Coronary artery (tissue), 2 donors: ENCODE measurements at regions not wholly inside any gene's neighbourhood (a gene's known extent, or its start where the extent isn't known, plus 50 kb on each side); places are given as distances from the start of the nearest gene placed in this dataset.

ENCODE experiments used
- DNase-seq: peaks from one replicate; pipeline ENCODE4 v3.0.0-alpha.2; 2017; ENCODE audit warnings: low spot score
- H3K27ac ChIP-seq, 2 donors: fragments of 200-600 bp; sonication (generic); one replicate each; pipeline ENCODE4 v1.5.1; 2016 to 2019
- H3K4me3 ChIP-seq: fragments of 200-600 bp; sonication (generic); 2 replicates; pipeline ENCODE4 v1.5.1; 2016; ENCODE audit warnings: mild to moderate bottlenecking, moderate library complexity
- CTCF ChIP-seq: fragments of 200-600 bp; sonication (generic); IDR thresholded peaks from one replicate; pipeline ENCODE4 v1.5.1; 2019; ENCODE audit warnings: antibody characterized with exemption

GRCh38 chr17:79369001-79369400 lies 241.8 kb downstream of the RBFOX3 start:
- TF ChIP-seq CTCF = no peak
- DNase-seq = no peak
- no peak overlapping the region for H3K27ac ChIP-seq
- H3K4me3 ChIP-seq = no peak overlapping the region

DNA sequence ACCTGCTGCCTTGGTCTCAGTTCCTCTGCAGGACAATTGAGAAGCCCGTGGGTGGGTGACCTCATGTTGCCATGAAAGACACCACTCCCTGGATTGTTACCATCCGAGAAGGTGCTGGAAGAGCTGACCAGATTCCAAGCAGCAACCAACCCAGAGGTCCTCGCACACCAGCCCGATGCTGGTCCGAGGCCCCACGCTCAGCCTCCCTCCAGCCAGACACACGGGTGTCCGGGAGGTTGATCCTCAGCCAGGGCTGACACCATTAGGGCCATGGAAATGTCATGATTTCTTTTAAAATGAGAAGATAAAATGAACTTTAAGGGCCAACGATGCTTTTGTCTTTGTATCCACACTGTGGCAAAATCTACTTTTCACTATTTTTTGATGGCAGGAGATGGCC lies 242.3 kb downstream of the RBFOX3 start:
- no peak for DNase-seq
- TF ChIP-seq CTCF = no peak

GRCh38 chr17:79366988-79367571 lies 243.8 kb downstream of the RBFOX3 start:
- no peak overlapping the region for H3K27ac ChIP-seq
- no peak for DNase-seq
- no peak overlapping the region for H3K4me3 ChIP-seq
- no peak for TF ChIP-seq CTCF

More for the DNA sequence above, 242.3 kb downstream of the RBFOX3 start:
- Histone ChIP-seq H3K27ac (no peak overlapping the region), H3K4me3 (no peak overlapping the region)

DNA sequence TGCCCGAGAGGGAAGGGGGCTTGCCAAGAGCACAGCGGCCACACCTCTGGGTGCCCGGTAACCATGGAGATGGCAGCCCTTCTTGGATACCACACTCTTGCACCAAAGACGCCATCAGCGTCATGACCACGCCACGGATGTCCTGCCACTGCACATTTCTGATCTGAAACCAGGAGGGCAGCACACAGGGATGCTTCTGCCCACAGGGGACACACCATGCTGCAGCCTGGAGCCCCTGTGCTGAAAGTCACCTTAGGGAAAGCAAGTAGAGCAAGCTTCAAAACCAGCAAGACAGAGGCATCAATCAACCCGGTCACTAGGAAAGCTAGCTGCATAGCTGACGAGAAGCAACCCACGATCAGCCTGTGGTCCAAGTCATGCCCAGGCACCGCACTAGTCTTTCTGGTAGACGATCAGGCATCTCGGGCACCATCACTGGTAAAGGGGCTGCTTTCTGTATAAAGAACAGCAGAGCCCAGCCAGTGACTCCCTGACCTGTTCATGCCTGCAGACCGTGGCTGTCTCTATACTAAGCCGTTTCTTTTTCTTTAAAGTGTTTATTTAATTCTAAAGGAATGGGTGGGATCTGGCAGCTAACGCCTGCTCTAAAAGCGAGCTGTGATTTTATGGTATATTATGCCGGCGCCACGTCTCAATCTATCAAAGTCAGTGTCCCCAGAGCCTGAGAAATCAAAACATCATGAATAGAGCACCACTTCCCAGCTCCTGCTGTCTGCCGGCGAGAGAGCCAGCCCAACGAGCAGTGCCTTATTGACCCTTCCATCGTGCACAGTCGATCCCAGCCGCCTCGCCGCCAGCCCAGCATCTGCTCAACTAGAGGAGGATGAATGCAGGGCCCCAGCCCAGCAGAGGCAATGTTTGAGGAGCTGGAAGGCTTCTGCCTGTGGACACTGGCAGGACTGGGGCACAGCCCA lies 244.7 kb downstream of the RBFOX3 start:
- no peak overlapping the region for H3K4me3 ChIP-seq
- TF ChIP-seq CTCF = no peak
- no peak overlapping the region for H3K27ac ChIP-seq
- no peak for DNase-seq

DNA sequence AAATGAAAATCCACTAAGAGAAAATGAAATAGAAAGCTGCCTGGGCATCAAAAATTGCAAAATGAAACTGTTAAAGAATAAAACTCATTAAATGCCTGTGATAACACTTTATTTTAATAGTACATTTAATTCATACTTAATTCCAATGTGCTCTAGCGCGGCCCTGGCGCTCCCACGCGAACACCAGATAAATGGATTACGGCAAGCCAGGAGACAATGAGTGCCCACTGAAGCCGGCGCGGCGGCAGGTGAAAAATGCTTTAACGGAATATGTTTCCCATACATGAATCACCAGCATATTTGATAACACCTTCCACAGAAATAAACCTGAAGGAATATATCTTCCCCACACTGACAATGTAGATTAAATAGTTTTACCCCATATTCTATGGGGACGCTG lies 245.5 kb downstream of the RBFOX3 start:
- no peak overlapping the region for H3K4me3 ChIP-seq
- no peak for DNase-seq
- H3K27ac ChIP-seq = no peak overlapping the region
- TF ChIP-seq CTCF = no peak

- no peak for TF ChIP-seq CTCF
- no peak for DNase-seq
- Histone ChIP-seq H3K4me3 (no peak overlapping the region), H3K27ac (no peak overlapping the region)
These were observed 246.3 kb downstream of the RBFOX3 start for GRCh38 chr17:79364315-79365094.
